ENCODE measurements at regions not wholly inside any gene's neighbourhood (a gene's known extent, or its start where the extent isn't known, plus 50 kb on each side); places are given as distances from the start of the nearest gene placed in this dataset.

GRCh38 chr2:128835342-128835855 is 516.7 kb upstream of the HS6ST1 start:
- DNase-seq (ENCODE audit: low read depth), result no peak

- no peak for DNase-seq (ENCODE audit: low read depth)
Observed at GRCh38 chr2:128835974-128836373, 517.3 kb upstream of the HS6ST1 start.

- DNase-seq (ENCODE audit: low read depth), result no peak
Observed at GRCh38 chr2:128836559-128837100, 518.0 kb upstream of the HS6ST1 start.

- no peak for DNase-seq (ENCODE audit: low read depth)
Observed at GRCh38 chr2:128838244-128838643, 519.6 kb upstream of the HS6ST1 start.

GRCh38 chr2:128841803-128842202 is 523.1 kb upstream of the HS6ST1 start:
- DNase-seq (ENCODE audit: low read depth), result no peak

- DNase-seq (ENCODE audit: low read depth), result no peak
Observed at GRCh38 chr2:128867311-128867710, 548.6 kb upstream of the HS6ST1 start.

GRCh38 chr2:128867936-128868636 is 549.4 kb upstream of the HS6ST1 start:
- DNase-seq (ENCODE audit: low read depth), result no peak

GRCh38 chr2:128868686-128869551 is 550.3 kb upstream of the HS6ST1 start:
- DNase-seq (ENCODE audit: low read depth), result no peak

GRCh38 chr2:128874608-128875007 is 555.9 kb upstream of the HS6ST1 start:
- DNase-seq (ENCODE audit: low read depth), result no peak

- DNase-seq (ENCODE audit: low read depth), result no peak
Observed at GRCh38 chr2:128876986-128877983, 558.6 kb upstream of the HS6ST1 start.

GRCh38 chr2:128879161-128879560 is 560.5 kb upstream of the HS6ST1 start:
- no peak for DNase-seq (ENCODE audit: low read depth)

GRCh38 chr2:128894896-128895295 is 576.2 kb upstream of the HS6ST1 start:
- no peak for DNase-seq (ENCODE audit: low read depth)

GRCh38 chr2:128901572-128902391 is 583.1 kb upstream of the HS6ST1 start:
- no peak for DNase-seq (ENCODE audit: low read depth)

GRCh38 chr2:128903637-128904036 is 585.0 kb upstream of the HS6ST1 start:
- DNase-seq (ENCODE audit: low read depth), result no peak

GRCh38 chr2:128911276-128911675 is 592.6 kb upstream of the HS6ST1 start:
- DNase-seq (ENCODE audit: low read depth), result no peak

GRCh38 chr2:128914320-128914719 is 595.7 kb upstream of the HS6ST1 start:
- no peak for DNase-seq (ENCODE audit: low read depth)

- no peak for DNase-seq (ENCODE audit: low read depth)
Observed at GRCh38 chr2:128921751-128922150, 603.1 kb upstream of the HS6ST1 start.

- DNase-seq (ENCODE audit: low read depth), result no peak
Observed at GRCh38 chr2:128922154-128922553, 603.5 kb upstream of the HS6ST1 start.

GRCh38 chr2:128925631-128926030 is 607.0 kb upstream of the HS6ST1 start:
- DNase-seq (ENCODE audit: low read depth), result no peak

GRCh38 chr2:128930101-128930500 is 611.4 kb upstream of the HS6ST1 start:
- DNase-seq (ENCODE audit: low read depth), result no peak

Data from HT1080 (cell line).